HG03571 (cell line): ENCODE measurements at regions not wholly inside any gene's neighbourhood (a gene's known extent, or its start where the extent isn't known, plus 50 kb on each side); places are given as distances from the start of the nearest gene placed in this dataset.

ENCODE experiments used
- ATAC-seq: cut with Tn5 transposase; IDR thresholded peaks from one replicate; pipeline ENCODE4 v1.9.1; 2021; ENCODE audit not compliant: unreplicated experiment

- ATAC-seq, result no peak
Measured at GRCh38 chr2:128467321-128467969, 148.8 kb upstream of the HS6ST1 start.

- ATAC-seq, result no peak
Measured at GRCh38 chr2:128468186-128468920, 149.7 kb upstream of the HS6ST1 start.

GRCh38 chr2:128469203-128469602, 150.5 kb upstream of the HS6ST1 start:
- ATAC-seq, result no peak

- no peak for ATAC-seq
Measured at GRCh38 chr2:128469875-128470274, 151.2 kb upstream of the HS6ST1 start.

GRCh38 chr2:128472789-128473174, 154.1 kb upstream of the HS6ST1 start:
- peak; percentile 36 for ATAC-seq

GRCh38 chr2:128473175-128474035, 154.7 kb upstream of the HS6ST1 start:
- ATAC-seq, result peak; percentile 70

GRCh38 chr2:128474036-128474955, 155.6 kb upstream of the HS6ST1 start:
- no peak for ATAC-seq

- ATAC-seq, result no peak
Measured at GRCh38 chr2:128474962-128475361, 156.3 kb upstream of the HS6ST1 start.

- ATAC-seq, result no peak
Measured at GRCh38 chr2:128475427-128476211, 157.0 kb upstream of the HS6ST1 start.

- no peak for ATAC-seq
Measured at GRCh38 chr2:128477026-128477820, 158.6 kb upstream of the HS6ST1 start.

GRCh38 chr2:128477891-128478290, 159.2 kb upstream of the HS6ST1 start:
- ATAC-seq, result no peak

- no peak for ATAC-seq
Measured at GRCh38 chr2:128485761-128486639, 167.3 kb upstream of the HS6ST1 start.

GRCh38 chr2:128486640-128487375, 168.1 kb upstream of the HS6ST1 start:
- ATAC-seq, result no peak

GRCh38 chr2:128487650-128488387, 169.2 kb upstream of the HS6ST1 start:
- ATAC-seq, result no peak

GRCh38 chr2:128488434-128488833, 169.8 kb upstream of the HS6ST1 start:
- ATAC-seq, result no peak

- ATAC-seq, result no peak
Measured at GRCh38 chr2:128489526-128490273, 171.0 kb upstream of the HS6ST1 start.
